GM23248 (cell line): ENCODE measurements at regions not wholly inside any gene's neighbourhood (a gene's known extent, or its start where the extent isn't known, plus 50 kb on each side); places are given as distances from the start of the nearest gene placed in this dataset.

Source experiments
- EZH2 ChIP-seq: fragments of 200-600 bp; sonication (generic); IDR thresholded peaks from 2 replicates; pipeline ENCODE4 v1.6.1; 2018; ENCODE audit warnings: antibody characterized with exemption, mild to moderate bottlenecking; ENCODE audit not compliant: insufficient read depth, poor library complexity, severe bottlenecking
- EZH2phosphoT487 ChIP-seq: fragments of 200-600 bp; sonication (generic); IDR thresholded peaks from 2 replicates; pipeline ENCODE4 v1.6.1; 2018; ENCODE audit warnings: antibody characterized with exemption, moderate library complexity, mild to moderate bottlenecking, low read depth; ENCODE audit not compliant: insufficient read depth

DNA sequence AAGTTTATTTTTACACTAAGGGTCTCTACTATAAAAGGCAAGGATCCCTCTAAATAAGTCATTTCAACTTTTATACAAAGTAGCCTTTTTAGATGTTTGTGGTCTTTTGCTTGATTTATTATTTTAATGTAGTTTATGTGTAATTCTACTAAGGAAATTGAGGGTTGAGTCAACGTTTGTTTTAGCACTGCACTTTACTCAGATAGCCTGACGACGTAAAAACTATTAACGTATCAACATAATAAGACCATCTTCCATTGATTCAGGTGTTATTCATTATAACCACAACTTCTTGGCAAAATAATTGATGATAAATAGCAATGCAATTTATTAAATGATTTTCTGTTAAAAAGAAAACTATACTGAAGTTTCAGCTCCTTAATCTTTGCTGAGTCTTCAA is 1103.6 kb upstream of the ACVR2A start:
- no peak for TF ChIP-seq EZH2
- TF ChIP-seq EZH2phosphoT487: no peak
